ENCODE measurements at regions not wholly inside any gene's neighbourhood (a gene's known extent, or its start where the extent isn't known, plus 50 kb on each side); places are given as distances from the start of the nearest gene placed in this dataset.

GRCh38 chr18:78607784-78608183, 371.8 kb upstream of the SALL3 start:
- H3K9ac ChIP-seq (ENCODE audit: low read depth, low read length): no peak overlapping the region
- H3K27me3 ChIP-seq (ENCODE audit: insufficient read depth, low read length): no peaks in the 10 kb centered on the region
- no peaks in the 10 kb centered on the region for H3K4me1 ChIP-seq (ENCODE audit: insufficient read depth, low read length)
- H3K27ac ChIP-seq (ENCODE audit: low read length): no peak overlapping the region
- no peaks in the 10 kb centered on the region for H3K36me3 ChIP-seq (ENCODE audit: insufficient read depth, low read depth, low read length)
- no peaks in the 10 kb centered on the region for H3K9me3 ChIP-seq (ENCODE audit: insufficient read depth, low read depth, low read length)
- H3K4me3 ChIP-seq (ENCODE audit: low read length): no peak overlapping the region

DNA sequence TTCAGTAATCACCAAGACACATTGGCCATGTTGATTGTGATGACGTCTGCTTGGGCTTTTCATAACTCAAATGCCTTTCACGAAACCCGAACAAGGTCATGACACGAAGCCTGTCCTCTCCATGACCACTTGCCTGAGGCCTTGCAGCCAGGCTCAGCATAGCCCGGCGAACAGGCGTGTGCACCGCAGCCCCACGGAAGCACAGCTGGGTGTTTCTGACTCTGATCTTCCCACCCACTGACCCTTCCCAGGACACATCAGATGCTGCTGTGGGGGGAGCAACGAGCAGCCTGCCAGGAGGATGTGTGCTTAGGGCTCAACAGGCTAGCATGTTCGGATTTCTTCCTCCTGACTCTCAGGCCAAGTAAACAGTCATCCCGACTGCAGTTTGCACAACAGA, 369.4 kb upstream of the SALL3 start:
- Histone ChIP-seq H3K4me1 (ENCODE audit: insufficient read depth, low read length) (no peaks in the 10 kb centered on the region), H3K9ac (ENCODE audit: low read depth, low read length) (no peak overlapping the region), H3K27ac (ENCODE audit: low read length) (no peak overlapping the region), H3K4me3 (ENCODE audit: low read length) (no peak overlapping the region), H3K27me3 (ENCODE audit: insufficient read depth, low read length) (no peaks in the 10 kb centered on the region), H3K36me3 (ENCODE audit: insufficient read depth, low read depth, low read length) (no peaks in the 10 kb centered on the region), H3K9me3 (ENCODE audit: insufficient read depth, low read depth, low read length) (no peaks in the 10 kb centered on the region)

DNA sequence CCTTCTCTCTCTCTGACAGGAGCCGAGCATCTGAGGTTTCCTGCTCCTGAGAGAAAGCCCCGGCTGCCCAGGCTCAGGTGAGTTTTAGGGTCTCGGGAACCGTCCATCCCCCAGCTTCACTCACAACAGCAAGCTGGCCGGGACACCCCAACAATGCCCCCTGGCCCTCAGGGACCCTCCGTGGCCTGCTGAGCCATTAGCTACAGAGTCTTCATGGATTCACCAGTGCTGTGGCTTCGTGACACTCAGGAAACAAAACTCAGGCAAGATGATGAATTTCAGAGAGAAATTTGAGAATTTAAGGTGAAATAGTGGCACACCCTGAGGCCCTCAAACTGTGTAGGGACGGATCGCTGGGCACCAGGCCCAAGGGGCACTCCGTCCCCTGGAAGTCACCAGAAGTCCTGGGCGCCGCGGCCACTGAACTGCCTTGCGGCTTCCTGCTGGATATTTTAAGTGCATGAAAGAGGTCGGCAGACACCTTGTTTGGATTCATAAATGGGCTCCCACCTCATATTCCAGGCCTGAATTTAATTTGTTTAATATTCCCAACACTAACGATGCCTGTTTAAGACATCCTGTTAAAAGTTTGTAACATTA, 368.3 kb upstream of the SALL3 start:
- H3K4me1 ChIP-seq (ENCODE audit: insufficient read depth, low read length): no peaks in the 10 kb centered on the region
- no peak overlapping the region for H3K9ac ChIP-seq (ENCODE audit: low read depth, low read length)
- H3K27ac ChIP-seq (ENCODE audit: low read length): no peak overlapping the region
- H3K36me3 ChIP-seq (ENCODE audit: insufficient read depth, low read depth, low read length): no peaks in the 10 kb centered on the region
- peaks cover 6% of the 10 kb centered on the region; the same call in 1 of the 2 replicates for H3K9me3 ChIP-seq (ENCODE audit: insufficient read depth, low read depth, low read length)
- no peaks in the 10 kb centered on the region for H3K27me3 ChIP-seq (ENCODE audit: insufficient read depth, low read length)
- no peak overlapping the region for H3K4me3 ChIP-seq (ENCODE audit: low read length)

DNA sequence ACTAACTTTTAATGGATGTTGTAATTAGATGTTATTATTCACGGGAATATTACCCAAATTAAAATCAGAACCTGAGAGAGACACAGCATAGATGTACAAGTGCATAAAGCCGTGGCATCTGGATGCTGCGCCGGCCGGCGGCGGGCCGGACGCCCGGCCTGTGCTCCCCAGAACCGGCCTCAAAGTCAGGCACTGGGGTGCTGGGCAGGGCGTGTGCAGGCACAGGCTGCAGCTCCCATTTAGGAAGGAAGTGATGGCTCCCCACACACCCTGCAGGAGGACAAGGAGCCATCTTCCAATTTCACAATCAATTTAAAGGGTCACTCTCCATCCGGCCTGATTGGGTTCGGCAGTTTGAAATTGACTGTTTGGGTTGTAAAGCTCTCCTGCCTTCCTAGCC, 367.7 kb upstream of the SALL3 start:
- H3K4me1 ChIP-seq (ENCODE audit: insufficient read depth, low read length): no peaks in the 10 kb centered on the region
- H3K9ac ChIP-seq (ENCODE audit: low read depth, low read length): no peak overlapping the region
- peaks cover 11% of the 10 kb centered on the region; the same call in 1 of the 2 replicates for H3K9me3 ChIP-seq (ENCODE audit: insufficient read depth, low read depth, low read length)
- H3K4me3 ChIP-seq (ENCODE audit: low read length): no peak overlapping the region
- no peaks in the 10 kb centered on the region for H3K27me3 ChIP-seq (ENCODE audit: insufficient read depth, low read length)
- H3K27ac ChIP-seq (ENCODE audit: low read length): no peak overlapping the region
- H3K36me3 ChIP-seq (ENCODE audit: insufficient read depth, low read depth, low read length): no peaks in the 10 kb centered on the region

DNA sequence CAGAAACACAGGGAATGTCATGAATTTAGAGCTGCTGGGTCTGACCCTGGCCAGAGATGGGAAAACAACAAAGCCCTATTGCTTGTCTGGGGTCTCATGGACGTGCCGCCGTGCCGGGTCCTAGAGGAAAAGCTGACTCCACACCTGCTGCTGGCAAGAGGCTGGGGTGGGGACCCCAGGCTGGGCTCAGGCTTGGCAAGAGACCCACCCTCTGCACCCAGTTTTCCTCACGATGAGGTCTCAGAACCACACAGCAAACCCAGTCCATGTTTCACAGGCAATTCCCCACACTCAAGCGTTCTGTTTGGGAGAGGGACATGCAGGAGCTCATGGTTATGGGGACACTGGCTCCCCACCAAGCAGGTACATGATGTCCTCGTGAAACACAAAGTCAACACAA, 367.3 kb upstream of the SALL3 start:
- Histone ChIP-seq H3K27me3 (ENCODE audit: insufficient read depth, low read length) (no peaks in the 10 kb centered on the region), H3K9ac (ENCODE audit: low read depth, low read length) (no peak overlapping the region), H3K27ac (ENCODE audit: low read length) (no peak overlapping the region), H3K4me3 (ENCODE audit: low read length) (no peak overlapping the region), H3K9me3 (ENCODE audit: insufficient read depth, low read depth, low read length) (peaks cover 12% of the 10 kb centered on the region; the same call in 1 of the 2 replicates), H3K36me3 (ENCODE audit: insufficient read depth, low read depth, low read length) (no peaks in the 10 kb centered on the region), H3K4me1 (ENCODE audit: insufficient read depth, low read length) (no peaks in the 10 kb centered on the region)

- Histone ChIP-seq H3K9ac (ENCODE audit: low read depth, low read length) (no peak overlapping the region), H3K36me3 (ENCODE audit: insufficient read depth, low read depth, low read length) (no peaks in the 10 kb centered on the region), H3K4me3 (ENCODE audit: low read length) (no peak overlapping the region), H3K4me1 (ENCODE audit: insufficient read depth, low read length) (no peaks in the 10 kb centered on the region), H3K27ac (ENCODE audit: low read length) (no peak overlapping the region), H3K9me3 (ENCODE audit: insufficient read depth, low read depth, low read length) (peaks cover 12% of the 10 kb centered on the region; the same call in 1 of the 2 replicates), H3K27me3 (ENCODE audit: insufficient read depth, low read length) (no peaks in the 10 kb centered on the region)
Observed at GRCh38 chr18:78612801-78613200, 366.8 kb upstream of the SALL3 start.

- no peak overlapping the region for H3K27ac ChIP-seq (ENCODE audit: low read length)
- H3K27me3 ChIP-seq (ENCODE audit: insufficient read depth, low read length): no peaks in the 10 kb centered on the region
- H3K9ac ChIP-seq (ENCODE audit: low read depth, low read length): no peak overlapping the region
- no peaks in the 10 kb centered on the region for H3K36me3 ChIP-seq (ENCODE audit: insufficient read depth, low read depth, low read length)
- H3K4me1 ChIP-seq (ENCODE audit: insufficient read depth, low read length): no peaks in the 10 kb centered on the region
- no peak overlapping the region for H3K4me3 ChIP-seq (ENCODE audit: low read length)
- H3K9me3 ChIP-seq (ENCODE audit: insufficient read depth, low read depth, low read length): peaks cover 12% of the 10 kb centered on the region; the same call in 1 of the 2 replicates
Observed at GRCh38 chr18:78618726-78619125, 360.9 kb upstream of the SALL3 start.

- no peaks in the 10 kb centered on the region for H3K4me1 ChIP-seq (ENCODE audit: insufficient read depth, low read length)
Observed at GRCh38 chr18:78619854-78620253, 359.8 kb upstream of the SALL3 start.

GRCh38 chr18:78620326-78620725, 359.3 kb upstream of the SALL3 start:
- no peaks in the 10 kb centered on the region for H3K27me3 ChIP-seq (ENCODE audit: insufficient read depth, low read length)
- no peak overlapping the region for H3K4me3 ChIP-seq (ENCODE audit: low read length)
- H3K36me3 ChIP-seq (ENCODE audit: insufficient read depth, low read depth, low read length): no peaks in the 10 kb centered on the region
- no peak overlapping the region for H3K9ac ChIP-seq (ENCODE audit: low read depth, low read length)
- no peak overlapping the region for H3K27ac ChIP-seq (ENCODE audit: low read length)
- no peaks in the 10 kb centered on the region for H3K4me1 ChIP-seq (ENCODE audit: insufficient read depth, low read length)
- H3K9me3 ChIP-seq (ENCODE audit: insufficient read depth, low read depth, low read length): peaks cover 12% of the 10 kb centered on the region; the same call in 1 of the 2 replicates

More at GRCh38 chr18:78619854-78620253, 359.8 kb upstream of the SALL3 start:
- peaks cover 12% of the 10 kb centered on the region; the same call in 1 of the 2 replicates for H3K9me3 ChIP-seq (ENCODE audit: insufficient read depth, low read depth, low read length)
- no peaks in the 10 kb centered on the region for H3K27me3 ChIP-seq (ENCODE audit: insufficient read depth, low read length)
- no peaks in the 10 kb centered on the region for H3K36me3 ChIP-seq (ENCODE audit: insufficient read depth, low read depth, low read length)
- H3K9ac ChIP-seq (ENCODE audit: low read depth, low read length): no peak overlapping the region
- no peak overlapping the region for H3K27ac ChIP-seq (ENCODE audit: low read length)
- no peak overlapping the region for H3K4me3 ChIP-seq (ENCODE audit: low read length)

DNA sequence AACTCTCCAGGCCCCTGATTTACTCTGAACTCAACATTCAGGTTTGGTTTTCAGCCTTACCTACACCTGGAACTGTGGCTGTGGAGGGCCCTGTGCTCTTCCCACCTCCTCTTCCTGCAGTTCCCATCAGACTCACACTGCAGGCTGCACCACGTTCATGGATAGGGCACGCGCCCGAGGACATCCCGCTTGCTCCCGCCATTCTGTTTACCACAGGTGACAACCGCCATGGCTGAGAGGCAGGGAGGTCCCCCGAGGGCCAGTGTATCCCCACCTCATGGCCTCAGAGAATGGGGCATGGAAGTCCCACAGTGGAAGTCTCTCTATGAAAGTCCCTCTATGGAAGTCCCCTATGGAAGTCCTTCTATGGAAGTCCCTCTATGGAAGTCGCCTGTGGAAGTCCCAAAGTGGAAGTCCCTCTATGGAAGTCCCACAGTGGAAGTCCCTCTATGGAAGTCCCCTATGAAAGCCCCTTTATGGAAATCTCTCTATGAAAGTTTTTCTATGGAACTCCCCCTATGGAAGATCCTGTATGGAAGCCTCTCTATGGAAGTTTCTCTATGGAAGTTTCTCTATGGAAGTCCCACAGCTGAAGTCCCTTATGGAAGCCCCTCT, 358.4 kb upstream of the SALL3 start:
- Histone ChIP-seq H3K9me3 (ENCODE audit: insufficient read depth, low read depth, low read length) (peaks cover 7% of the 10 kb centered on the region; the same call in 1 of the 2 replicates), H3K9ac (ENCODE audit: low read depth, low read length) (no peak overlapping the region), H3K27ac (ENCODE audit: low read length) (no peak overlapping the region), H3K4me1 (ENCODE audit: insufficient read depth, low read length) (no peaks in the 10 kb centered on the region), H3K4me3 (ENCODE audit: low read length) (no peak overlapping the region), H3K36me3 (ENCODE audit: insufficient read depth, low read depth, low read length) (no peaks in the 10 kb centered on the region), H3K27me3 (ENCODE audit: insufficient read depth, low read length) (no peaks in the 10 kb centered on the region)

DNA sequence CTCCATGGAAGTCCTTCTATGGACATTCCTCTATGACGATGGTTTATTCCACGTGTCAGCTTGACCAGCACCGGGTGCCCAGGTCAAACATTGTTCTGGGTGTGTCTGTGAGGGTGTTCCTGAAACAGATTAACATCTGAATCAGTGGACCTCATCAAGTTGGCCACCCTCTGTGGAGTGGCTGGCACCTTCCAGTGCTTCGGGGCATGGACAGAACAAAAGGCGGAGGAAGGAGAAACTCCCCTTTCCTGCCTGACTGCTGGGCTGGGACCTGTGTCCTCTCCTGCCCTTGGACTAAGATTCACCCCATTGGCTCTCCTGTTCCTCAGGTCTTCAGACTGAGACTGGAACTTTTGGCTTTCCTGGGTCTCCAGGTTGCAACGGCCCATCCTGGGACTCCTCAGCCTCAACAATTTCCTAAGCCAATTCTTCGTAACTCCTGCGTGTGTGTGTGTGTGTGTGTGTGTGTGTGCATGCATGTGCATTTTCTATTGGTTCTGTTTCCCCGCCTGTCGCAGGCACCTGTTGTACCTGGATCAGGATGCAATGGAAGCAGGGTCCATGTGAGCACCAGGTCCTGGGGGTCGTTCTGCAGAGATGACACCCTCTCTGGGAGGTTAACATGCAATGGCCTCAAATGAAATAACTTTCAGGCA, 357.2 kb upstream of the SALL3 start:
- Histone ChIP-seq H3K27ac (ENCODE audit: low read length) (no peak overlapping the region), H3K4me1 (ENCODE audit: insufficient read depth, low read length) (no peaks in the 10 kb centered on the region), H3K4me3 (ENCODE audit: low read length) (no peak overlapping the region), H3K9ac (ENCODE audit: low read depth, low read length) (no peak overlapping the region), H3K36me3 (ENCODE audit: insufficient read depth, low read depth, low read length) (no peaks in the 10 kb centered on the region), H3K27me3 (ENCODE audit: insufficient read depth, low read length) (no peaks in the 10 kb centered on the region), H3K9me3 (ENCODE audit: insufficient read depth, low read depth, low read length) (no peaks in the 10 kb centered on the region)
